ENCODE measurements at regions not wholly inside any gene's neighbourhood (a gene's known extent, or its start where the extent isn't known, plus 50 kb on each side); places are given as distances from the start of the nearest gene placed in this dataset.

- no peak for TF ChIP-seq SIN3A (IDR thresholded peaks at IDR 0.05; ENCODE audit: borderline replicate concordance, insufficient read depth, low read length)
- no peak for TF ChIP-seq TAF1 (IDR thresholded peaks at IDR 0.05; ENCODE audit: borderline replicate concordance, insufficient read depth, low read length)
- TF ChIP-seq POLR2AphosphoS5 (IDR thresholded peaks at IDR 0.05; ENCODE audit: low read depth, low read length), result no peak
- TF ChIP-seq FOXP2 (optimal IDR thresholded peaks at IDR 0.05; ENCODE audit: borderline replicate concordance, extremely low read depth, extremely low read length, insufficient read depth), result no peak
- TF ChIP-seq, protein P1, sequence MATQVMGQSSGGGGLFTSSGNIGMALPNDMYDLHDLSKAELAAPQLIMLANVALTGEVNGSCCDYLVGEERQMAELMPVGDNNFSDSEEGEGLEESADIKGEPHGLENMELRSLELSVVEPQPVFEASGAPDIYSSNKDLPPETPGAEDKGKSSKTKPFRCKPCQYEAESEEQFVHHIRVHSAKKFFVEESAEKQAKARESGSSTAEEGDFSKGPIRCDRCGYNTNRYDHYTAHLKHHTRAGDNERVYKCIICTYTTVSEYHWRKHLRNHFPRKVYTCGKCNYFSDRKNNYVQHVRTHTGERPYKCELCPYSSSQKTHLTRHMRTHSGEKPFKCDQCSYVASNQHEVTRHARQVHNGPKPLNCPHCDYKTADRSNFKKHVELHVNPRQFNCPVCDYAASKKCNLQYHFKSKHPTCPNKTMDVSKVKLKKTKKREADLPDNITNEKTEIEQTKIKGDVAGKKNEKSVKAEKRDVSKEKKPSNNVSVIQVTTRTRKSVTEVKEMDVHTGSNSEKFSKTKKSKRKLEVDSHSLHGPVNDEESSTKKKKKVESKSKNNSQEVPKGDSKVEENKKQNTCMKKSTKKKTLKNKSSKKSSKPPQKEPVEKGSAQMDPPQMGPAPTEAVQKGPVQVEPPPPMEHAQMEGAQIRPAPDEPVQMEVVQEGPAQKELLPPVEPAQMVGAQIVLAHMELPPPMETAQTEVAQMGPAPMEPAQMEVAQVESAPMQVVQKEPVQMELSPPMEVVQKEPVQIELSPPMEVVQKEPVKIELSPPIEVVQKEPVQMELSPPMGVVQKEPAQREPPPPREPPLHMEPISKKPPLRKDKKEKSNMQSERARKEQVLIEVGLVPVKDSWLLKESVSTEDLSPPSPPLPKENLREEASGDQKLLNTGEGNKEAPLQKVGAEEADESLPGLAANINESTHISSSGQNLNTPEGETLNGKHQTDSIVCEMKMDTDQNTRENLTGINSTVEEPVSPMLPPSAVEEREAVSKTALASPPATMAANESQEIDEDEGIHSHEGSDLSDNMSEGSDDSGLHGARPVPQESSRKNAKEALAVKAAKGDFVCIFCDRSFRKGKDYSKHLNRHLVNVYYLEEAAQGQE (IDR thresholded peaks at IDR 0.05; ENCODE audit: insufficient read depth in 1 of 2, low read depth in 2 of 2, low read length in 2 of 2), result no peak
These were observed 501.9 kb upstream of the CHAC2 start for GRCh38 chr2:53265544-53266299.

- no peak for TF ChIP-seq SIN3A (IDR thresholded peaks at IDR 0.05; ENCODE audit: borderline replicate concordance, insufficient read depth, low read length)
- no peak for TF ChIP-seq POLR2AphosphoS5 (IDR thresholded peaks at IDR 0.05; ENCODE audit: low read depth, low read length)
- no peak for TF ChIP-seq TAF1 (IDR thresholded peaks at IDR 0.05; ENCODE audit: borderline replicate concordance, insufficient read depth, low read length)
These were observed 507.0 kb upstream of the CHAC2 start for GRCh38 chr2:53260568-53260967.

DNA sequence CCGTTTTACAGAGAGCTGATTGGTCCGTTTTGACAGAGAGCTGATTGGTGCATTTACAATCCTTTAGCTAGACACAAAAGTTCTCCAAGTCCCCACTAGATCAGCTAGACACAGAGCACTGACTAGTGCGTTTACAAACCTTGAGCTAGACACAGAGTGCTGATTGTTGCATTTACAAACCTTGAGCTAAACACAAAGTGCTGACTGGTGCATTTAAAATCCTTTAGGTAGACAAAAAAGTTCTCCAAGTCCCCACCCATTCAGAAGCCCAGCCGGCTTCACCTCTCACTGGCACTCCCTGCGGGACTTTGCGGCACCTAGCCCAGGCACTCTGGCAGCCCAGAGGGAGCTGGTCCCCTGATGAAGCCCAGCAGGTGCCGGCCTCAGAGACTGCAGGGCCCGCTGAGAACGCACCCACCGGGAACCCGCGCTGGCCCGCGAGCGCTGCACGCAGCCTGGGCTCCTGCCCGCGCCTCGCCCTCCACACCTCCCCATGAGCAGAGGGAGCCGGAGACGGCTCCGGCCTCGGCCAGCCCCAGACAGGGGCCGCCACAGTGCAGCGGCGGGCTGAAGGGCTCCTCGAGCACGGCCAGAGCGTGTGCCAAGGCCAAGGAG lies 508.1 kb upstream of the CHAC2 start:
- TF ChIP-seq, protein P1 (IDR thresholded peaks at IDR 0.05; ENCODE audit: insufficient read depth in 1 of 2, low read depth in 2 of 2, low read length in 2 of 2), result no peak
- TF ChIP-seq SIN3A (IDR thresholded peaks at IDR 0.05; ENCODE audit: borderline replicate concordance, insufficient read depth, low read length) (no peak), TAF1 (IDR thresholded peaks at IDR 0.05; ENCODE audit: borderline replicate concordance, insufficient read depth, low read length) (no peak), POLR2AphosphoS5 (IDR thresholded peaks at IDR 0.05; ENCODE audit: low read depth, low read length) (no peak), FOXP2 (optimal IDR thresholded peaks at IDR 0.05; ENCODE audit: borderline replicate concordance, extremely low read depth, extremely low read length, insufficient read depth) (no peak)

GRCh38 chr2:53257287-53257686 lies 510.3 kb upstream of the CHAC2 start:
- TF ChIP-seq FOXP2 (optimal IDR thresholded peaks at IDR 0.05; ENCODE audit: borderline replicate concordance, extremely low read depth, extremely low read length, insufficient read depth) (no peak), POLR2AphosphoS5 (IDR thresholded peaks at IDR 0.05; ENCODE audit: low read depth, low read length) (no peak), SIN3A (IDR thresholded peaks at IDR 0.05; ENCODE audit: borderline replicate concordance, insufficient read depth, low read length) (no peak), TAF1 (IDR thresholded peaks at IDR 0.05; ENCODE audit: borderline replicate concordance, insufficient read depth, low read length) (no peak)
- TF ChIP-seq, protein P1 (IDR thresholded peaks at IDR 0.05; ENCODE audit: insufficient read depth in 1 of 2, low read depth in 2 of 2, low read length in 2 of 2), result no peak

DNA sequence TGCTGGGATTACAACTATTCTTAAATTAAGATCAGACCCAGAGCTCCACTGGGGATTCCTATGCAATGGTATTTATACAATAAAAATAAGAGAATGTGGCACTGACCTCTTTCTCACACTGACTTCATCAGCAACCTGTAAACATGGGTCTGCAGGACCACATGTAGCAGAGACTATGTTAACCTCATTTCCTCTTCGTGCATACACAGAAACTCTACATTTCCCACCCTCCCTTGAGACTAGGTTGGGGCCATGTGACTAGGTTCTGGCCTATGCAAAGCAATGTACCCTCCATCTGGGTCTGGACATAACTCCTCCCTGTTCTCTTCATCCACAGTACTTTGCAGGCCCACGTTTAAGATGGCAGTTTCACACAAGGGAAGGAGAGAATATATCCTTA lies 514.4 kb upstream of the CHAC2 start:
- TF ChIP-seq FOXP2 (optimal IDR thresholded peaks at IDR 0.05; ENCODE audit: borderline replicate concordance, extremely low read depth, extremely low read length, insufficient read depth) (no peak), POLR2AphosphoS5 (IDR thresholded peaks at IDR 0.05; ENCODE audit: low read depth, low read length) (no peak), SIN3A (IDR thresholded peaks at IDR 0.05; ENCODE audit: borderline replicate concordance, insufficient read depth, low read length) (no peak), TAF1 (IDR thresholded peaks at IDR 0.05; ENCODE audit: borderline replicate concordance, insufficient read depth, low read length) (no peak)
- TF ChIP-seq, protein P1 (IDR thresholded peaks at IDR 0.05; ENCODE audit: insufficient read depth in 1 of 2, low read depth in 2 of 2, low read length in 2 of 2), result no peak

Data from PFSK-1 (cell line).